HG02870 (cell line): ENCODE measurements at regions not wholly inside any gene's neighbourhood (a gene's known extent, or its start where the extent isn't known, plus 50 kb on each side); places are given as distances from the start of the nearest gene placed in this dataset.

ENCODE experiments used
- ATAC-seq: cut with Tn5 transposase; IDR thresholded peaks from one replicate; pipeline ENCODE4 v1.9.1; 2021; ENCODE audit warnings: mild to moderate bottlenecking, moderate library complexity; ENCODE audit not compliant: unreplicated experiment

DNA sequence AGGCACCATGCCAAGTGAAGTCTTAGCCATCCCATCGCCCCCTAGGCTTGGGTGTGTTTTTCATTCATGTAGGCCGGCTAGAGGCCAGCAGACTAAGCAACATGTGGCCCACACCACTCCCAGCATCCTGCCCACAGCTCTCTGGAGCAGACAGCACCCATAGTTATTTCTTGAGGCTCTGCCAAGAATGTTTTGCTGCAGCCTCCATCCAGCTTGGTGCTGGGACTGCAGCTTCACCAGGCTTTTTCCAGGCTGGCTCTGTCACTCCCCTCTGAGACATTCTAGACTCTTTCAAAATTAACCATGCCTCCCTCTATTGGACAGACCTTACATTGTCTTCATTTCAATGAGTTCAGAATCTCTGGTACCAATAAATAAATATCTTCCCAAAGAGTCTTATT lies 104.2 kb downstream of the DUSP10 start:
- no peak for ATAC-seq

DNA sequence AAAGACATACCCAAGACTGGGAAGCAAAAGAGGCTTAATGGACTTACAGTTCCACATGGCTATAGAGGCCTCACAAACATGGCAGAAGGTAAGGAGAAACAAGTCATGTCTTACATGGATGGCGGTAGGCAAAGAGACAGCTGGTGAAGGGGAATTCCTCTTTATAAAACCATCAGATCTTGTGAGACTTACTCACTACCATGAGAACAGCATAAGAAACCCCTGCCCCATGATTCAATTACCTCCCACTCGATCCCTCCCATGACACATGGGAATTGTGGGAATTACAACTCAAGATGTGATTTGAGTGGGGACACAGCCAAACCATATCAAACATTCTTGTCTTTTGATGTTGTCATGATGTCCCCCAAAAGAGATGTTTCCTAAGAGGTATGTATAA lies 103.3 kb downstream of the DUSP10 start:
- no peak for ATAC-seq

DNA sequence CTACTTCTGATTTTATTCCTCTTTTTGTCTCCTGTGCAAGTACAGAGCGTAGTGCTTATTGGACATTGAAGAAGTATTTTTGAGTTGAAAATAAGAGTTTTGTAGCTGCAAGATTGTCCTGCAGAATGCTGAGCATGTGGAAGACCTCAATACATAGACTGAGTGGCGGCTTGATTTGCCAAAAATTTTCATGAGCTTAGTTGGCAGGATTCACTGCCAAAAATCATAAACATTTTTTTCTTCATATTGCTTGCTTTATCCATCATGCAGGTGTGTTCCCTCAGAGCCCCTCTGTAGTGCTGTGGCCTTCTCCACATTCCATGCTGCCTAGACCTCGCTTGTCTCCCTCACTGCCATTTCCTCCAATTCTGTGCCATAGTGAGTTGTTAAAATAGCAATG lies 100.1 kb downstream of the DUSP10 start:
- no peak for ATAC-seq

DNA sequence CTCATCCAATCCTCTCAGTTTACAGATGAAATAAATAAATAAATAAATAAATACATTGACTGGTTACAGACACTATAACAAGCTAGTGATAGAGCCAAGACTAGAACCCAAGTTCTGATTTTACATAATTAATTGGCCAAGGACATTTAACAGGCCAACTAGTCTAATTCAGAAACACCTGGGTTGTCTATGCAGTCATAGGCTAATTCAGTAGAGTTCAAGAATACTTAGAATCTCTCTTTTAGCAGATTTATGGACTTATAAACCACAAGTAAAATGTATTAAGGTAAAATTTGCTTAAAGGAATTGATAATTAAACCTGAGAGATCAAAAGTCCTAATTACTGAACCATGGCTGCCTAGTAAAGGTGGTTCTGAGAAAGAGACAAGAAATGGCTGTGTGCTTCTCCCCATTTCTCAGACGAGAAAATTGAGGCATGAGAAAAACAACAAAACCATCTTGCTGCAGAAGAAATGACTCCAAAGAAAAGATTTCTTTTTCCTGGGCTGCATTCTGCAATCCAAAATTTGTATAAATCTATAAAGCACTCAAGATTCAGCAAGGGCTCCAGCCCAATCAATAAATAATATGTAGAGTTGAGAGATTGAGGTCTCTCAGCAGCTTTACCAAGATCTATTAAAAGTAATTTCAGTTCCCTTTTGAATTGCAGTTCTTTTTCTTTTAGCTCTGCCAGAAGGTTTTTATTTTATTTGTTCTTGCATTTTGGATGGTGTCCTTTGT lies 98.3 kb downstream of the DUSP10 start:
- ATAC-seq = peak; percentile 76

DNA sequence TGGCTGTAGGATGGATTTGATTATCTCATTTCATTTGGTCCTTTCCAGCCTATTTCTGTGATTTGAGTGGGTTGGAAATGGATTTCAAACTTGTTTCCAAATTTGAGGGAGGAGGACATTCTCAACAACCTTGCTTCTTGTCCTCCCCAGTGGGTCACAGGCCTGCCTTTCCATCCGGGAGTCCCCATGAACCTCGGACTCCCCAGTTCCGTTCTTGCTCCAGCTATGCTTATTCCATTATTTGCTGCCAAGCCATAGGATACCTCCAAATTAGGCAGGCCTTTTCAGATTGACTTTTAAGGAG lies 97.8 kb downstream of the DUSP10 start:
- peak; percentile 18 for ATAC-seq

DNA sequence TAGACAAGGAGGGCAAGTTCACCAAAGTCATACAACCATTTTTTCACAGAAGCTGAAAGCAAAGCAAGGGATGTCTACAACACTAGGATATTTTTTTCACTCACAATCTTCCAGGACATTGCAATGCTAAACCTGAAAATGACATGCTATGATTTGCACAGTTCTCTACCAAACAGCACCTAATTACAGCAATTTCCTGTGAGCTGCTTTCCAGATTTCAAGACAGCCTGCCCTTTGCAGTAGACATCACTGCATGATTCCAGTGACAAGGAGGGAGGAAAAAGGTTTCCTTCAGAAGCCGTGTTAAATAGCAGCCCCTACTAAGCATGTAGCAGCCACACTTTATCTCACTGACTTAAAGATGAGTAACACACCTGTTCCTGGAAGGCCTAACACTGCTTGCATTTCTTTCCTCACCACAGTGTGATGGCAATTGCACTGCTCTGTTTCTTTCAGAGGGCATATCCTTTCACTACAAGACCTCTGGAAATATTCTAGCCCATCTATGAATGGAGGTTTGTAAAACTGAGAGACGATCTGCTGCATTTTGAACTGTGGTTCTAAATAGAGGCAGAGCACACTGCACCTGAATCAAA lies 97.1 kb downstream of the DUSP10 start:
- peak; percentile 34 for ATAC-seq

DNA sequence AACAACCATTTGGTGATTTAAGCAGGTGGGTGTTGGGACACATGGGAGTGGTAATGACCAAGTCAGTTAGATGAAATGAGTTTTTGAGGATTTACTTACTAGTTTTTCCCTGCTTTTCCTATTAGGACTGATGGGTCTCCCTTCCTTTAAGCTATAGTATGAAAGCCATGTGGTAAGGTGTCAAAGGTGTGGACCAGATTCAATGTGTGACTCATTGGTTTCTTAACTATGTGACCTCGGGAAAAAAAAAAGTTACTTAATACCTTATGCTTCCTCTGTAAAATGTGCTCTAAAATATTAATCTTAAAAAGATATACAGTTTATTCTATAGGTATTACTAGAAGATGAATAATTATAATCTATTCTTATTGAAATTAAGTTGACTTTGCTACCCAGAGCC lies 93.7 kb downstream of the DUSP10 start:
- no peak for ATAC-seq
